ENCODE measurements at regions not wholly inside any gene's neighbourhood (a gene's known extent, or its start where the extent isn't known, plus 50 kb on each side); places are given as distances from the start of the nearest gene placed in this dataset.

GRCh38 chr3:3745693-3746092, 53.5 kb upstream of the LRRN1 start:
- in situ Hi-C loops (cut with HindIII; ENCODE audit: low pct_ligation_motif_present, low pct_unique_long_range_greater_than_20kb, low sequenced_read_pairs), result no loop called here
- DNase-seq, result no peak

- DNase-seq, result no peak
- in situ Hi-C loops (cut with HindIII; ENCODE audit: low pct_ligation_motif_present, low pct_unique_long_range_greater_than_20kb, low sequenced_read_pairs), result no loop called here
These were observed 54.4 kb upstream of the LRRN1 start for GRCh38 chr3:3744826-3745225.

DNA sequence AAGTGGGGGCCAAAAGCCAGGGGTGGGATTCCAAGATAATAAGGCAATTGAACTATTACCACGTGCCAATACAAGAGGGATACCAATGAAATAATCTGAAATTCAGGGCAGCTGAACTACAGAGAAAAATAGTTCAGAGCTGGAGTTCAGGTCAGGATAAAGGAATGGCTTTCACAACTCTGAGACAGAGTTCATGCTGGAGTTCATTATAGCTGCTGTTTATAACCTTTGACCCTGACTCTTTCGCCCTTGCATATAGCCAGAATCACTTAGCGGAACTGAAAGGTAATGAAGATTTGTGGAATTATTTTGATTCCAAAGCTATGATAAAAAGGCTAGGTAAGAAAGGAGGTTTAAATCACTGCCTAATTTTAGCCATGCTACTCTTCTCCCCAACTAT, 55.5 kb upstream of the LRRN1 start:
- no peak for DNase-seq
- in situ Hi-C loops (cut with HindIII; ENCODE audit: low pct_ligation_motif_present, low pct_unique_long_range_greater_than_20kb, low sequenced_read_pairs), result no loop called here

GRCh38 chr3:3740061-3740460, 59.2 kb upstream of the LRRN1 start:
- in situ Hi-C loops (cut with HindIII; ENCODE audit: low pct_ligation_motif_present, low pct_unique_long_range_greater_than_20kb, low sequenced_read_pairs), result no loop called here
- DNase-seq, result no peak

DNA sequence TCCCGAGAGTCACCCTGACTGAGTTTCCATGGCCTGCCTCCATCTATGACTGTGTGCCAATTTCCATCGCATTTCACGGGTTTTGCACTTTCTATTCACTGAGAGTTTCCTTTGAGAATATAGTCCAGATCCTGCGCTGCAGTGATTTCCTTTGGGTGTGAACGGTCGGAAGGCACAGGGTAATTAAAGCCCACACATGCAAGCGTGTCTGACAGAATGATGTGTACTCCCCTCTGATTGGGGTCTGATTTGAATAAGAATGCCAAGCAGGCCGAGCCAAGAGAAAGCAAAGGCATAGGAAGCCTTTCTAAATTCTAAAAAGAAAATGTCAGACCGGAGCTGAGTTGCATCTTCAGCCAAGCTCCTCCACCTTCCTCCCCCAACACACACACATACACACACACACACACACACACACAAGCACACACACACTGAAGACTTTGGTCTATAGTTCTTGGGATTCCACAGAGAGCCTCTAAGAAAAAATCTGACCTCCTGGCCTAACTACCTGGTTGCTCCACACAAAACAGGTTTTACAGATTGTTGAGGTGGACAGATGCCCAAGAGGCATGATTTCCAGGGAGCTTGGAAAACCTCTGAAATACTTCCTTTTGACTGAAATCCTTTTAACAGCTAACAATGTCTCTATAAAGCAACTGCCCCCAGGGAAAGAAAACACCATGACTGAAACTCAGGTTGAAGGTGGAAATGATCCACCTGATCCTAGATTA, 59.7 kb upstream of the LRRN1 start:
- in situ Hi-C loops (cut with HindIII; ENCODE audit: low pct_ligation_motif_present, low pct_unique_long_range_greater_than_20kb, low sequenced_read_pairs), result no loop called here
- no peak for DNase-seq

DNA sequence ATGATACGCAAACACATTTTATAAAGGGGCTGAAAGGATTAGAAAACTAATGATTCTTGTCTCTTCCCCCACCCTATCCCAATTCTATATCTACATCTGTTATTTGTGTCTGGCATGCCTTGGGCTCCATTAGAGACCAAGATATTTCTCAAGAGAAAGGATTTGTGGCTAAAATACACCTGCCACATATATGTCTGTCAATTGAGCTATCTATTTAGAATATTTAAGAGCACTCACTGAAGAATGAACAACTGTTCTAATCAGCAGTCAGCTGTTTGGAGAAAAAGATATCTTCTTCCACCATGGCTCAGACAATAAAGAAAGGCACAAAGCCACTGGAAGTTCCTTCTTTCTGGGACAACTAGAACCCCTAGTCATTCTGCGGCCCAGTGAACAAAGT, 61.7 kb upstream of the LRRN1 start:
- in situ Hi-C loops (cut with HindIII; ENCODE audit: low pct_ligation_motif_present, low pct_unique_long_range_greater_than_20kb, low sequenced_read_pairs), result no loop called here
- DNase-seq, result no peak

GRCh38 chr3:3735919-3736318, 63.3 kb upstream of the LRRN1 start:
- DNase-seq, result no peak
- in situ Hi-C loops (cut with HindIII; ENCODE audit: low pct_ligation_motif_present, low pct_unique_long_range_greater_than_20kb, low sequenced_read_pairs), result no loop called here

DNA sequence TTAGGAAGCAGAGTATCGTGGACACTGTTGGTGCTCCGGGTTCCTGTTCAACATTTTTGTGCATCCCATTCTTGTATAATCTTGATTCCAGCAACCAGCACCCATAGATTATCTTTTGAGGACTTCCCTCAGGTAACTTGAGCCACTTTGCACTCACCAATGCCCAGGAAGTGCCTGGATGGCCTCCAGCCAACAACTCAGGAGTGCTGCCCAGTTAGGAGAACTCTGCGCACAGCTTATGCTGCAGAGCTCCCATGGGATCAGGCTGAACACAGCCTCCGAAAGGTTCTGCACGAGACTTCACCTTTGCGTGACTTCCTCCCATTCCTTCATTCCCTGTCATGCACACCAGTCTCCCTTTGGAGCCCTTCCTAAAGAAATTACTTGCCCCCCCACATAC, 64.3 kb upstream of the LRRN1 start:
- in situ Hi-C loops (cut with HindIII; ENCODE audit: low pct_ligation_motif_present, low pct_unique_long_range_greater_than_20kb, low sequenced_read_pairs), result no loop called here
- DNase-seq, result no peak

DNA sequence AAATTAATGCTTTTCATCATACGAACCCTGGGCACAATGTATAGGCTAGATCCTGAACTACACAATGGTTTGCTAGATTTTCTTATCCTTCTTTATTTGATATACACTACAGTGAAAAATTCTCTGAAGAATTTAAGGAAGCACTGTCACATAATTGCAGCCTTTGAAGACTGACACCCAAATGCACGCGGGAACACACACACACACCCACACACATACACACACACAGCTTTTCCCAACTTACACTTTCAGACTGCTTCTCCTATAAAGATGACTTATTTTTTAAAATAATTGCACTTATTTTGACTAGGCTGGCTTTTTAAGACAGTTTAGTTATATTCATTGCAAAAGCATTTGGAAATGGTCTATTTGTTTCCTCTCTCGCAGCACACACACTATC, 70.0 kb upstream of the LRRN1 start:
- DNase-seq, result no peak
- in situ Hi-C loops (cut with HindIII; ENCODE audit: low pct_ligation_motif_present, low pct_unique_long_range_greater_than_20kb, low sequenced_read_pairs), result no loop called here

- DNase-seq, result no peak
- in situ Hi-C loops (cut with HindIII; ENCODE audit: low pct_ligation_motif_present, low pct_unique_long_range_greater_than_20kb, low sequenced_read_pairs), result no loop called here
These were observed 72.7 kb upstream of the LRRN1 start for GRCh38 chr3:3726549-3726948.

DNA sequence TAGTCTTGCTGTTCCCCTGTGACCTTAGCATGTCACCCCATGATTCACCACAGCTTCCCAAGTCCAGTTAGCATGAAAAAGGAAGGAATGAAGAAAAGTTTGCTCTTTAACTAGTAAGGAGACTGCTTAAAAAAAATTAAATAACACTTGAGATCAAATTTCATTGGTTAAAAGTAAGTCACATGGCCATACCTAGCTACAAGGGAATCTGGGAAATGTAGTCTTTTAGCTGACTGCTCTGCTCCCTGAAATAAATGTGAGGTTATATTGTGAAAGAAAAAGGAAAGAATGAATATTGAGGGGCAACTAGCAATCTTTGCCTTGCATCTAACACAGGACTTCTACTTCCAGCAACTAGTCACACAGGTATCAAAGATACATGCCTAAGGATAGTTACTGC, 84.7 kb upstream of the LRRN1 start:
- no peak for DNase-seq
- in situ Hi-C loops (cut with HindIII; ENCODE audit: low pct_ligation_motif_present, low pct_unique_long_range_greater_than_20kb, low sequenced_read_pairs), result no loop called here

- in situ Hi-C loops (cut with HindIII; ENCODE audit: low pct_ligation_motif_present, low pct_unique_long_range_greater_than_20kb, low sequenced_read_pairs), result no loop called here
These were observed 86.3 kb upstream of the LRRN1 start for GRCh38 chr3:3712971-3713370.

GRCh38 chr3:3708769-3709115, 90.5 kb upstream of the LRRN1 start:
- DNase-seq, result no peak
- in situ Hi-C loops (cut with HindIII; ENCODE audit: low pct_ligation_motif_present, low pct_unique_long_range_greater_than_20kb, low sequenced_read_pairs), result no loop called here

More at GRCh38 chr3:3712971-3713370, 86.3 kb upstream of the LRRN1 start:
- DNase-seq, result no peak

- in situ Hi-C loops (cut with HindIII; ENCODE audit: low pct_ligation_motif_present, low pct_unique_long_range_greater_than_20kb, low sequenced_read_pairs), result no loop called here
- DNase-seq, result no peak
These were observed 91.1 kb upstream of the LRRN1 start for GRCh38 chr3:3707858-3708768.

DNA sequence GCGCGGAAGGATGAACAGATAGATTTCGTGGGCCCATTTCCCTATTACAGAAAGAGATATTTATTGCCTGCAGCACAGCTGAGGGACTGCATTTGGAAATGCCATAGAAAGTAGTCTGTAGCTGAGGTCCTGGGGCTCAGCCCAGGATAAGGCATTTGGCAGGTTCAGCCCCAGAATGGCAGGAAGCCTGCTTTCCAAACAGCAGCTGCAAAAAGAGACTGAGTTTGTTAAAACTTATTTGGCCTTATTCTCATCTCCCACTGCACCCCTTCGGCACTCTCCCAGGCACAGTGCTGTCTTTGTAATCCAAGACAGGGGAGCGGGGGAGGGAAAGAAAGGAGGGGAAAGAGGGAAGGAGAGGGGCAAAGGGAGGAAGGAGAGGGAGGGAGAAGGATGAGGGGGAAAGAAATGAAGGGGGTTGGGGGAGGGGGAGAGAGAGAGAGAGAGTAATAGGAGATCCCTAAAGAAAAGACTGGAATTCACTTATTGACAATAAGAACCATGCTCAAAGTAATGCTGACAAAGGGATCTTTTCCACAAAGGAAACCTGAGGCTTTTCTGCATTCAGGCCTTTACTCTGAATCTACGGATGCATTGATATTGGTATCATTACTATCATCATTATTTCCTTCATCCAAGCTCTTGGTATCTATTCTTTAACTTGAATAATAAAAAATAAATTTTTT, 94.0 kb upstream of the LRRN1 start:
- DNase-seq, result no peak
- in situ Hi-C loops (cut with HindIII; ENCODE audit: low pct_ligation_motif_present, low pct_unique_long_range_greater_than_20kb, low sequenced_read_pairs), result no loop called here

GRCh38 chr3:3701949-3702348, 97.3 kb upstream of the LRRN1 start:
- in situ Hi-C loops (cut with HindIII; ENCODE audit: low pct_ligation_motif_present, low pct_unique_long_range_greater_than_20kb, low sequenced_read_pairs), result no loop called here
- DNase-seq, result no peak

DNA sequence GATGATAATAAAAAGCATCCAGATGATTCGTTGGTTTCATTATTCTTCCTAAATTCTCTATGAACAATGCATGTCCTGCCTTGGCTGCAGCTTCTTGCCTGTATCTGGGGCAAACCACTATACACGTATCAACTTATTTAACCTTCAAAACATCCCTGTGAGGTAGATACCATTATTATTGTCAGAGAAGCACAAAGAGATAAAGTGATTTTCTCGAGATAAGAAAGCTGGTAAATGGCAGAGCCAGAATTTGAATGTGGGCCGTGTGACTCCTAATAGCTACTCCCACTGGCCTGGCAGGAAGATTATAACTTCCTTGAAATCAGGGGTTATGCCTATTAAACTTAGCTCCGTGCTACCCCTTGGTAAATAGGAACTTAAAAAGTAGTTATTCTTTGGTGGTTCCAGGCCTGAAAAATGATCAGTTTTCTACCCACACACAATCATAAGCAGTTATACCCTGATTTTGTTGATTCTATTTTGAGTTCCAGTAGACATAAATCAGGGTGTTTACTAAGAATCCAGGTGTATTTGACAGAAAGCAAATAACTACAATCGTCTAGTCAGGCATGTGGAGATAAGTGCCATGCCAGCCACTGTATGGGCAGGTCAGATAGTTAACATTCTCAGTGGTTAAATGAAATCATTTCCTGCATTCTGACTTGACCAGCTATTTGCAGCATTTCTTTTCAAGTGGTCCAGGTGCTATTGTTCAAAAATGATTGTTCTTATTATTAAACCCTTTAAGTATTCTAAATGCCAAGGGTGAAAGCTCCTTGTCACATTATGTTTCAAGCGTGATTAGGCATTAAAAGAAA, 99.2 kb upstream of the LRRN1 start:
- DNase-seq, result peak; percentile 3
- in situ Hi-C loops (cut with HindIII; ENCODE audit: low pct_ligation_motif_present, low pct_unique_long_range_greater_than_20kb, low sequenced_read_pairs), result no loop called here

DNA sequence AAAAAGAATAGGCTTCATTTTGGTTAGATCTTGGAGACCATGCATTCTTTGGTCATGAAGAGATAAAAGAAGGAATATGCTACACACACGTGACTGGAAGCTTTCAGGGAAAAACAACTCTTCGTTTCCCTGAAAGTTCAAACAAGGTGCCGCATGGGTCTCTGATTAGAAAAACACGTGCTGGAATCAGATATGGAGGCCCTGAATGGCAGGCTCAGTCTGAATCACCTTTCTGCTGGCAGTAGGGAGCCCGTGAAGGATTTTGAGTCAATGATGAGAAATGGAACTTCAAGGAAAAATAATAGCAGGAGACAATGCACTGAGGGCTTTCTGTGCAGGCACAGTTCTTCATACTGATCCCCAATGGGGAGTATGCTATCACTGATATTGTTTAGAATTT, 99.8 kb upstream of the LRRN1 start:
- in situ Hi-C loops (cut with HindIII; ENCODE audit: low pct_ligation_motif_present, low pct_unique_long_range_greater_than_20kb, low sequenced_read_pairs), result no loop called here
- no peak for DNase-seq

DNA sequence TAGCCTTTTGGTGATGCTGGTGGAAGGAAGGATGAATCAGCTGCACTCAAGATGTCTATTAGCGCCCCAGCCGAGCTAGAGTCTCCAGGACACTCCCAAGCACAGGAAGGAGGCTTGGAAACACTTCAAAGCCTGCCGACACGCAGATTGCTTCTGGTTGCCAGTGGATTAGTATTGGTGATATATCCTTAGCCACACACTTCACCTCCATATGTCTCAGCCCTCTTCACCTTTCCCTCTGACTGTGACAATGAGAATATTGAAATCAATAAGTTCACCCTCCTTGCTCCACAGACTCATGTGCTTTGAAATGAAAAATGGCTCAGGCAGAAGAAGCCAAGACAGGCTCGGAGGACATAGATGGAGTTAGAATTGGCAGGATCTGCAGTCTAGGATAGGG, 102.9 kb upstream of the LRRN1 start:
- in situ Hi-C loops (cut with HindIII; ENCODE audit: low pct_ligation_motif_present, low pct_unique_long_range_greater_than_20kb, low sequenced_read_pairs), result no loop called here
- DNase-seq, result no peak

Measured in ACHN (cell line).